Caki2 (cell line): ENCODE measurements at regions not wholly inside any gene's neighbourhood (a gene's known extent, or its start where the extent isn't known, plus 50 kb on each side); places are given as distances from the start of the nearest gene placed in this dataset.
"Not testable (repeated sequence)": the region's sequence is repeated elsewhere in the genome, so short reads cannot be mapped to it uniquely, and the experiment has no call there.

Experiments used
- DNase-seq: peaks from one replicate; pipeline ENCODE4 v3.0.0-alpha.2; 2015; ENCODE audit warnings: low read depth
- in situ Hi-C: cut with HindIII; loops from 2 replicates; pipeline ENCODE4 v1.10.0; 2016; ENCODE audit warnings: low sequenced_read_pairs, low pct_unique_long_range_greater_than_20kb, mixed read lengths

GRCh38 chr3:3309887-3310286, 130.4 kb upstream of the CRBN start:
- in situ Hi-C loops, result no loop called here
- no peak for DNase-seq

GRCh38 chr3:3308809-3309208, 129.3 kb upstream of the CRBN start:
- DNase-seq, result no peak
- in situ Hi-C loops, result no loop called here

GRCh38 chr3:3307491-3307890, 128.0 kb upstream of the CRBN start:
- no peak for DNase-seq
- in situ Hi-C loops, result no loop called here

- in situ Hi-C loops, result no loop called here
- no peak for DNase-seq
Measured at GRCh38 chr3:3305841-3306240, 126.3 kb upstream of the CRBN start.

- in situ Hi-C loops, result no loop called here
- no peak for DNase-seq
Measured at GRCh38 chr3:3305084-3305483, 125.6 kb upstream of the CRBN start.

GRCh38 chr3:3303636-3304035, 124.1 kb upstream of the CRBN start:
- no peak for DNase-seq
- in situ Hi-C loops, result no loop called here

GRCh38 chr3:3302964-3303363, 123.5 kb upstream of the CRBN start:
- in situ Hi-C loops, result no loop called here
- no peak for DNase-seq

- in situ Hi-C loops, result no loop called here
- no peak for DNase-seq
Measured at GRCh38 chr3:3301476-3301875, 122.0 kb upstream of the CRBN start.

GRCh38 chr3:3296979-3297381, 117.5 kb upstream of the CRBN start:
- DNase-seq, result no peak
- in situ Hi-C loops, result no loop called here

GRCh38 chr3:3295586-3295985, 116.1 kb upstream of the CRBN start:
- no peak for DNase-seq
- in situ Hi-C loops, result no loop called here

- DNase-seq, in situ Hi-C loops: not testable (repeated sequence)
Measured at GRCh38 chr3:3291756-3292283, 112.3 kb upstream of the CRBN start.

- DNase-seq, result no peak
- in situ Hi-C loops, result no loop called here
Measured at GRCh38 chr3:3288255-3288654, 108.8 kb upstream of the CRBN start.

- in situ Hi-C loops, result no loop called here
Measured at GRCh38 chr3:3286014-3286413, 106.5 kb upstream of the CRBN start.

GRCh38 chr3:3281024-3281423, 101.5 kb upstream of the CRBN start:
- in situ Hi-C loops, result no loop called here
- DNase-seq, result no peak

More at GRCh38 chr3:3286014-3286413, 106.5 kb upstream of the CRBN start:
- DNase-seq, result peak; percentile 2

- no peak for DNase-seq
- in situ Hi-C loops, result no loop called here
Measured at GRCh38 chr3:3280396-3280795, 100.9 kb upstream of the CRBN start.

GRCh38 chr3:3278073-3278472, 98.6 kb upstream of the CRBN start:
- DNase-seq, result no peak
- in situ Hi-C loops, result no loop called here

GRCh38 chr3:3276630-3277029, 97.1 kb upstream of the CRBN start:
- DNase-seq, result no peak
- in situ Hi-C loops, result no loop called here

GRCh38 chr3:3264796-3265195, 85.3 kb upstream of the CRBN start:
- in situ Hi-C loops, result no loop called here
- DNase-seq, result no peak

GRCh38 chr3:3260870-3261269, 81.4 kb upstream of the CRBN start:
- DNase-seq, result no peak
- in situ Hi-C loops, result no loop called here

GRCh38 chr3:3259181-3259580, 79.7 kb upstream of the CRBN start:
- in situ Hi-C loops, result no loop called here
- no peak for DNase-seq

GRCh38 chr3:3258281-3258680, 78.8 kb upstream of the CRBN start:
- in situ Hi-C loops, result no loop called here

More at GRCh38 chr3:3258281-3258680, 78.8 kb upstream of the CRBN start:
- DNase-seq, result no peak
